SU-DHL-6 (cell line): ENCODE measurements at regions not wholly inside any gene's neighbourhood (a gene's known extent, or its start where the extent isn't known, plus 50 kb on each side); places are given as distances from the start of the nearest gene placed in this dataset.

Experiments used
- H2AFZ ChIP-seq: fragments of 200-600 bp; sonication (generic); 2 replicates; pipeline ENCODE4 v1.6.1; 2014; ENCODE audit warnings: low read depth, mild to moderate bottlenecking, moderate library complexity, mixed read lengths, antibody characterized with exemption, low read length; ENCODE audit not compliant: severe bottlenecking
- H3F3A ChIP-seq: fragments of 200-600 bp; shearing (Covaris generic); 2 replicates; pipeline ENCODE4 v1.6.0; 2016; ENCODE audit warnings: antibody characterized with exemption, mild to moderate bottlenecking; ENCODE audit not compliant: insufficient read depth
- H3K27ac ChIP-seq: fragments of 200-600 bp; sonication (generic); 2 replicates; pipeline ENCODE4 v1.5.1; 2016; ENCODE audit warnings: low read depth, mild to moderate bottlenecking, low read length, moderate library complexity, mixed read lengths
- H3K27me3 ChIP-seq: fragments of 200-600 bp; sonication (generic), shearing (Covaris generic); 2 replicates; pipeline ENCODE4 v1.6.0; 2014; ENCODE audit warnings: mild to moderate bottlenecking, low read length
- H3K36me3 ChIP-seq: fragments of 200-600 bp; sonication (generic); 2 replicates; pipeline ENCODE4 v1.6.1; 2014; ENCODE audit warnings: mild to moderate bottlenecking, low read length, mixed read lengths
- H3K4me2 ChIP-seq: fragments of 300-600, 200-600 bp; shearing (Covaris generic), sonication (generic); 2 replicates; pipeline ENCODE4 v1.6.0; 2014; ENCODE audit warnings: low read length, low read depth, mild to moderate bottlenecking; ENCODE audit not compliant: poor library complexity, severe bottlenecking
- H3K4me3 ChIP-seq: fragments of 200-600 bp; sonication (generic); 2 replicates; pipeline ENCODE4 v1.5.1; 2014; ENCODE audit warnings: antibody characterized with exemption, low read length, mild to moderate bottlenecking, mixed read lengths; ENCODE audit not compliant: insufficient read depth, poor library complexity, severe bottlenecking
- H3K79me2 ChIP-seq: fragments of 200-600 bp; sonication (generic); 2 replicates; pipeline ENCODE4 v1.6.1; 2014; ENCODE audit warnings: mild to moderate bottlenecking, low read length, moderate library complexity; ENCODE audit not compliant: insufficient read depth
- H3K9ac ChIP-seq: fragments of 200-600 bp; sonication (generic); 2 replicates; pipeline ENCODE4 v1.7.0; 2014; ENCODE audit warnings: mild to moderate bottlenecking, low read length
- H3K9me2 ChIP-seq: fragments of 200-600 bp; sonication (generic); replicated peaks from 2 replicates; pipeline ENCODE4 v1.6.1; 2014; ENCODE audit warnings: low read length; ENCODE audit not compliant: insufficient read depth
- H3K9me3 ChIP-seq: fragments of 200-600 bp; sonication (generic); 2 replicates; pipeline ENCODE4 v1.6.1; 2014; ENCODE audit warnings: low read length, mixed read lengths; ENCODE audit not compliant: insufficient read depth
- H4K20me1 ChIP-seq: fragments of 200-600 bp; sonication (generic); 2 replicates; pipeline ENCODE4 v1.6.1; 2014; ENCODE audit warnings: low read depth, mild to moderate bottlenecking, antibody characterized with exemption, low read length, moderate library complexity, mixed read lengths
- EZH2phosphoT487 ChIP-seq: fragments of 200-600 bp; sonication (generic), shearing (Covaris generic); conservative IDR thresholded peaks from 2 replicates; pipeline ENCODE4 v1.6.1; 2018; ENCODE audit warnings: mild to moderate bottlenecking, antibody characterized with exemption, low read length, moderate library complexity, mixed read lengths
- TF ChIP-seq, protein P1 (sequence below): fragments of 200-600 bp; sonication (generic); IDR thresholded peaks from one replicate; pipeline ENCODE4 v1.5.1; 2017; ENCODE audit warnings: antibody characterized with exemption, mild to moderate bottlenecking, low read length, moderate library complexity; ENCODE audit not compliant: insufficient read depth, poor library complexity, severe bottlenecking

DNA sequence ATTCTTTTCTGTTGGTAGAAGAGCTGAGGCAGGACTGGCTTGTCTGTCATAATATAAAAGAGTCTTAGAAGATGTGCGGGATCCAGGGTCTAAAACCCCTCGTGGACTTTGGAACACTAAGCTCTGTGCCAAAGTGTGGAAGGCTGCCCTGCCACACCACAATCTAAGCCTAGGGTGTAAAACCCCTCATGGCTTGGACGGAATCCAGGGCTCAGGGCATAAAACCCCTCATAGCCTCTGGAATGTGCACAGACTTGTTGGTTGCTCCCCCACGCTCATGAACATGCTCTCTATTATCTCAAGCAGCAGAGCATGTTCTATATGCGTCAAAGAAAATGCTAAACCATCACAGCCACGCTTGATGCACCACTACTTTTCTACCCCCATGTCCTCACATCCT lies 483.6 kb downstream of the GABRG1 start:
- Histone ChIP-seq H3K27me3 (no peaks in the 10 kb centered on the region), H3K36me3 (no peaks in the 10 kb centered on the region), H4K20me1 (no peaks in the 10 kb centered on the region), H3K9me2 (no peaks in the 10 kb centered on the region), H3K9ac (no peak overlapping the region), H3K9me3 (no peaks in the 10 kb centered on the region), H2AFZ (no peak overlapping the region), H3K4me2 (no peak overlapping the region), H3K79me2 (no peaks in the 10 kb centered on the region), H3K4me3 (no peak overlapping the region), H3K27ac (no peak overlapping the region), H3F3A (no peaks in the 10 kb centered on the region)
- TF ChIP-seq, protein P1, sequence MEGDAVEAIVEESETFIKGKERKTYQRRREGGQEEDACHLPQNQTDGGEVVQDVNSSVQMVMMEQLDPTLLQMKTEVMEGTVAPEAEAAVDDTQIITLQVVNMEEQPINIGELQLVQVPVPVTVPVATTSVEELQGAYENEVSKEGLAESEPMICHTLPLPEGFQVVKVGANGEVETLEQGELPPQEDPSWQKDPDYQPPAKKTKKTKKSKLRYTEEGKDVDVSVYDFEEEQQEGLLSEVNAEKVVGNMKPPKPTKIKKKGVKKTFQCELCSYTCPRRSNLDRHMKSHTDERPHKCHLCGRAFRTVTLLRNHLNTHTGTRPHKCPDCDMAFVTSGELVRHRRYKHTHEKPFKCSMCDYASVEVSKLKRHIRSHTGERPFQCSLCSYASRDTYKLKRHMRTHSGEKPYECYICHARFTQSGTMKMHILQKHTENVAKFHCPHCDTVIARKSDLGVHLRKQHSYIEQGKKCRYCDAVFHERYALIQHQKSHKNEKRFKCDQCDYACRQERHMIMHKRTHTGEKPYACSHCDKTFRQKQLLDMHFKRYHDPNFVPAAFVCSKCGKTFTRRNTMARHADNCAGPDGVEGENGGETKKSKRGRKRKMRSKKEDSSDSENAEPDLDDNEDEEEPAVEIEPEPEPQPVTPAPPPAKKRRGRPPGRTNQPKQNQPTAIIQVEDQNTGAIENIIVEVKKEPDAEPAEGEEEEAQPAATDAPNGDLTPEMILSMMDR = no peak
- no peak for TF ChIP-seq EZH2phosphoT487

DNA sequence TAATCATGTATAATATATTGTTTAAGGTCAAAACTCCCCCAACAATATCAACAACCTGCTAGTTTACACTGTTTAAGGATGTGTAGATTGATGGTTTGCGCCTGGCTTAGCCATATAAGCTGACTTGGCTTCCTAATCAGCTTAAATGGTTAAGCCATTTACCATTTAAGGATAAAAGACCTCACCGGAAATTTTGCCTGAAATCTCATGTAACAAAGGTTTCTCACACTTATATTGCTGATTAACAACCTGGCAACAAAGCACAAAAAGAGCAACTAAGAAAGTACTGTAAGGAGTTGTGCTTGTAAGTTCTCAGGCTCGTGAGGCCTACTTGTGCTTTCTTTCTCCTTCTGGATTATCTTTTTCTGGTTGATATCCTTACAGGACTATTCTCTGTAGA lies 485.2 kb downstream of the GABRG1 start:
- TF ChIP-seq, protein P1 = no peak
- TF ChIP-seq EZH2phosphoT487 = no peak
- Histone ChIP-seq H3K9me3 (no peaks in the 10 kb centered on the region; the same call in 1 of the 2 replicates), H2AFZ (no peak overlapping the region), H4K20me1 (no peaks in the 10 kb centered on the region), H3F3A (no peaks in the 10 kb centered on the region), H3K9ac (no peak overlapping the region), H3K4me3 (no peak overlapping the region), H3K27ac (no peak overlapping the region), H3K36me3 (no peaks in the 10 kb centered on the region), H3K27me3 (no peaks in the 10 kb centered on the region), H3K9me2 (no peaks in the 10 kb centered on the region), H3K4me2 (no peak overlapping the region), H3K79me2 (no peaks in the 10 kb centered on the region)

DNA sequence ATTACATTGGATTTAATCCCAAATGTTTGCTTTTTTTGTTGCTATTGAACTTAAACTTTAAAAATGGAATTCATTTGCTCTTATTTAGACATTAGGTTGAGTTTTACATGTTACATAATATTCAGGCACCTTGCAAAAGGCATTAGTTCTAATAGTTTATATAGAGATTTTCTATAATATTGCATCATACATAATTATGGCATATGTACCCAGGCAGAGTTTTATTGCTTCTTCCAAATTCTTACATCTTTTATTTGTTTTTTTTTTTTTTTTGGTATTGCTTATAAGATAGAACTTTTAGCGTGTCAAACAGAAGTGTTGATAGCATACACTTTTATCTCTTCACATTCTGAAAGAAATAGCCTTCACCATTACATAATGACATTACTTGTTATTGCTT lies 487.7 kb downstream of the GABRG1 start:
- no peaks in the 10 kb centered on the region for H3K79me2 ChIP-seq
- H3K9me3 ChIP-seq = no peaks in the 10 kb centered on the region; the same call in 1 of the 2 replicates
- H3K27ac ChIP-seq = no peak overlapping the region
- H3K9me2 ChIP-seq = no peaks in the 10 kb centered on the region
- no peak for TF ChIP-seq EZH2phosphoT487
- TF ChIP-seq, protein P1 = no peak
- H3F3A ChIP-seq = no peaks in the 10 kb centered on the region
- H2AFZ ChIP-seq = no peak overlapping the region
- H3K4me3 ChIP-seq = no peak overlapping the region
- no peak overlapping the region for H3K4me2 ChIP-seq
- no peaks in the 10 kb centered on the region for H3K36me3 ChIP-seq
- no peaks in the 10 kb centered on the region for H3K27me3 ChIP-seq
- H4K20me1 ChIP-seq = no peaks in the 10 kb centered on the region
- no peak overlapping the region for H3K9ac ChIP-seq

DNA sequence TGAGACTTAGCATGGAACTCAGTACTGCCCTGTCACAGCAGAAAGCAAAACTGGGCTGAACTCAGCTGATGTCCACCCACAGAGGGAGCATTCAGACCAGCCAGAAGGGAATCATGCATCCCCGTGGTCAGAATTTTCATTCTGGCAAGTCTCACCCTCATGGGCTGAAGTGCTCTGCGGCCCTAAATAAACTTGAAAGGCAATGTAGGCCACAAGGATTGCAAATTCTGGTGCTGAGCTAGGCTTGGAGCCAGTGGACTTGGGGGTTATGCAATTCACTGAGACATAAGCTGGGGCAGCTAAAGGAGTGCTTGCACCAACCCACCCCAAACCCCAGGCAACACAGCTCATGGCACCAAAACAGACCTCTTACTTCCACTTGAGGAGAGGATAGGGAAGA lies 494.1 kb downstream of the GABRG1 start:
- Histone ChIP-seq H3K36me3 (no peaks in the 10 kb centered on the region), H3K79me2 (no peaks in the 10 kb centered on the region), H3K27ac (no peak overlapping the region), H3K9ac (no peak overlapping the region), H3K9me2 (no peaks in the 10 kb centered on the region), H3K9me3 (no peaks in the 10 kb centered on the region; the same call in 1 of the 2 replicates), H3F3A (no peaks in the 10 kb centered on the region), H4K20me1 (no peaks in the 10 kb centered on the region), H3K4me2 (no peak overlapping the region), H3K27me3 (no peaks in the 10 kb centered on the region), H3K4me3 (no peak overlapping the region), H2AFZ (no peak overlapping the region)
- no peak for TF ChIP-seq EZH2phosphoT487
- TF ChIP-seq, protein P1 = no peak
